CD8-positive, alpha-beta memory T cell (primary cell): ENCODE measurements at regions not wholly inside any gene's neighbourhood (a gene's known extent, or its start where the extent isn't known, plus 50 kb on each side); places are given as distances from the start of the nearest gene placed in this dataset.

Experiments used
- CTCF ChIA-PET: fragments of 350-600 bp; sonication (Branson Sonifier 250); formaldehyde crosslinking; loops from one replicate; lab custom pipeline; 2021; ENCODE audit warnings: antibody characterized with exemption; lab: Charles Lee
- POLR2A ChIA-PET: fragments of 350-600 bp; sonication (Branson Sonifier 250); formaldehyde crosslinking; loops from one replicate; lab custom pipeline; 2021; ENCODE audit warnings: antibody characterized with exemption; lab: Charles Lee
- DNase-seq, 5 donors: peaks; one replicate each; pipeline versions ENCODE4 v3.0.0 to v3.0.0-alpha.2; 2020 to 2022; ENCODE audit warnings: mixed read lengths in 1 of 5
- H3K27ac ChIP-seq: one replicate; pipeline ENCODE4 v1.7.0; 2013; ENCODE audit warnings: low read depth, mild to moderate bottlenecking, low read length, moderate library complexity
- H3K27me3 ChIP-seq: 2 replicates; pipeline ENCODE4 v1.7.0; 2013; ENCODE audit warnings: low read length, mild to moderate bottlenecking; ENCODE audit not compliant: insufficient read depth, poor library complexity, severe bottlenecking
- H3K36me3 ChIP-seq: 2 replicates; pipeline ENCODE4 v1.7.0; 2013; ENCODE audit warnings: mild to moderate bottlenecking, low read length, moderate library complexity; ENCODE audit not compliant: insufficient read depth
- H3K4me1 ChIP-seq: 2 replicates; pipeline ENCODE4 v1.7.0; 2013; ENCODE audit warnings: mild to moderate bottlenecking, low read length, moderate library complexity; ENCODE audit not compliant: insufficient read depth
- H3K4me3 ChIP-seq: 2 replicates; pipeline ENCODE4 v1.7.0; 2013; ENCODE audit warnings: mild to moderate bottlenecking, low read length
- H3K9me3 ChIP-seq: 2 replicates; pipeline ENCODE4 v1.7.0; 2013; ENCODE audit warnings: mild to moderate bottlenecking, low read length
- H3K27ac Mint-ChIP-seq, 8 donors: one replicate each; pipeline ENCODE4 v1.8.0; 2020 to 2021; ENCODE audit warnings: mixed read lengths in 8 of 8, mild to moderate bottlenecking in 6 of 8, inconsistent platforms in 3 of 8, moderate library complexity in 3 of 8
- H3K27me3 Mint-ChIP-seq, 2 donors: one replicate each; pipeline ENCODE4 v1.8.0; 2020 to 2021; ENCODE audit warnings: mixed read lengths in 2 of 2, mild to moderate bottlenecking in 1 of 2, moderate library complexity in 1 of 2
- H3K36me3 Mint-ChIP-seq, 3 donors: one replicate each; pipeline ENCODE4 v1.8.0; 2020 to 2021; ENCODE audit warnings: mixed read lengths in 3 of 3, inconsistent platforms in 1 of 3, mild to moderate bottlenecking in 1 of 3
- H3K4me1 Mint-ChIP-seq, 3 donors: one replicate each; pipeline ENCODE4 v1.8.0; 2020 to 2021; ENCODE audit warnings: mixed read lengths in 3 of 3, inconsistent platforms in 1 of 3, mild to moderate bottlenecking in 1 of 3
- H3K4me3 Mint-ChIP-seq, 7 donors: one replicate each; pipeline ENCODE4 v1.8.0; 2020 to 2021; ENCODE audit warnings: mixed read lengths in 7 of 7, mild to moderate bottlenecking in 6 of 7, moderate library complexity in 4 of 7, inconsistent platforms in 2 of 7
- H3K9me3 Mint-ChIP-seq, 5 donors: one replicate each; pipeline ENCODE4 v1.8.0; 2020 to 2022; ENCODE audit warnings: mixed read lengths in 5 of 5, mild to moderate bottlenecking in 3 of 5, moderate library complexity in 2 of 5, inconsistent platforms in 1 of 5

GRCh38 chr6:147109707-147110106 is 94.5 kb upstream of the STXBP5 start:
- peak in 2 of 5 donors; percentile 24 to 55 for DNase-seq
- H3K27ac Mint-ChIP-seq: peak overlapping the region in 2 of 8 donors; percentile 17 to 31
- H3K9me3 Mint-ChIP-seq: peaks cover 0 to 2% (median 0%) of the 10 kb centered on the region in 5 donors
- peaks cover 0 to 1% of the 10 kb centered on the region in 2 donors for H3K27me3 Mint-ChIP-seq
- no peaks in the 10 kb centered on the region for H3K27me3 ChIP-seq
- H3K4me1 ChIP-seq: peaks cover 34% of the 10 kb centered on the region
- no peaks in the 10 kb centered on the region for H3K9me3 ChIP-seq
- H3K4me3 Mint-ChIP-seq: peak overlapping the region in 6 of 7 donors; percentile 25 to 63 (median 55)
- peaks cover 0 to 10% (median 5%) of the 10 kb centered on the region in 3 donors for H3K36me3 Mint-ChIP-seq
- peak overlapping the region; percentile 39 for H3K4me3 ChIP-seq
- ChIA-PET CTCF (interaction anchor here (1.0 kb wide), 1 partner anchor 55 kb away, joined by 3 read pairs; no protein-coding TSS in a partner anchor), POLR2A (no interaction called here)
- peaks cover 23 to 45% (median 32%) of the 10 kb centered on the region in 3 donors for H3K4me1 Mint-ChIP-seq
- no peaks in the 10 kb centered on the region for H3K36me3 ChIP-seq
- no peak overlapping the region for H3K27ac ChIP-seq

GRCh38 chr6:147116056-147116455 is 88.2 kb upstream of the STXBP5 start:
- H3K9me3 ChIP-seq: no peaks in the 10 kb centered on the region
- H3K27me3 ChIP-seq: no peaks in the 10 kb centered on the region
- no peak overlapping the region for H3K4me3 Mint-ChIP-seq
- peaks cover 0 to 12% (median 4%) of the 10 kb centered on the region in 5 donors for H3K9me3 Mint-ChIP-seq
- ChIA-PET CTCF (no interaction called here), POLR2A (no interaction called here)
- H3K36me3 ChIP-seq: no peaks in the 10 kb centered on the region
- H3K27me3 Mint-ChIP-seq: peaks cover 3 to 10% of the 10 kb centered on the region in 2 donors
- H3K36me3 Mint-ChIP-seq: peaks cover 0 to 4% (median 3%) of the 10 kb centered on the region in 3 donors
- no peak overlapping the region for H3K27ac Mint-ChIP-seq
- no peaks in the 10 kb centered on the region for H3K4me1 ChIP-seq
- H3K4me3 ChIP-seq: no peak overlapping the region
- no peak overlapping the region for H3K27ac ChIP-seq
- H3K4me1 Mint-ChIP-seq: peaks cover 0 to 8% (median 0%) of the 10 kb centered on the region in 3 donors
- no peak for DNase-seq

- no peak for DNase-seq
- no peak overlapping the region for H3K4me3 Mint-ChIP-seq
- H3K4me1 Mint-ChIP-seq: no peaks in the 10 kb centered on the region
Measured at GRCh38 chr6:147117011-147117410, 87.2 kb upstream of the STXBP5 start.

GRCh38 chr6:147117580-147117979 is 86.6 kb upstream of the STXBP5 start:
- no peak overlapping the region for H3K27ac ChIP-seq
- H3K27me3 ChIP-seq: no peaks in the 10 kb centered on the region
- no peak overlapping the region for H3K4me3 ChIP-seq
- no peaks in the 10 kb centered on the region for H3K36me3 ChIP-seq
- ChIA-PET POLR2A (no interaction called here), CTCF (no interaction called here)
- no peak overlapping the region for H3K27ac Mint-ChIP-seq
- no peaks in the 10 kb centered on the region for H3K4me1 ChIP-seq
- no peak overlapping the region for H3K4me3 Mint-ChIP-seq
- H3K9me3 Mint-ChIP-seq: peaks cover 0 to 12% (median 4%) of the 10 kb centered on the region in 5 donors
- no peaks in the 10 kb centered on the region for H3K4me1 Mint-ChIP-seq
- H3K27me3 Mint-ChIP-seq: peaks cover 3 to 14% of the 10 kb centered on the region in 2 donors
- no peaks in the 10 kb centered on the region for H3K9me3 ChIP-seq
- no peak for DNase-seq
- H3K36me3 Mint-ChIP-seq: peaks cover 0 to 4% (median 3%) of the 10 kb centered on the region in 3 donors

More at GRCh38 chr6:147117011-147117410, 87.2 kb upstream of the STXBP5 start:
- H3K9me3 Mint-ChIP-seq: peaks cover 0 to 12% (median 4%) of the 10 kb centered on the region in 5 donors
- no peaks in the 10 kb centered on the region for H3K9me3 ChIP-seq
- H3K27ac ChIP-seq: no peak overlapping the region
- CTCF ChIA-PET: no interaction called here
- POLR2A ChIA-PET: no interaction called here
- no peaks in the 10 kb centered on the region for H3K36me3 ChIP-seq
- H3K27ac Mint-ChIP-seq: no peak overlapping the region
- no peaks in the 10 kb centered on the region for H3K4me1 ChIP-seq
- no peak overlapping the region for H3K4me3 ChIP-seq
- H3K27me3 ChIP-seq: no peaks in the 10 kb centered on the region
- H3K27me3 Mint-ChIP-seq: peaks cover 3 to 14% of the 10 kb centered on the region in 2 donors
- H3K36me3 Mint-ChIP-seq: peaks cover 0 to 4% (median 3%) of the 10 kb centered on the region in 3 donors

- no peak overlapping the region for H3K4me3 ChIP-seq
- CTCF ChIA-PET: no interaction called here
Measured at GRCh38 chr6:147119310-147119709, 84.9 kb upstream of the STXBP5 start.

DNA sequence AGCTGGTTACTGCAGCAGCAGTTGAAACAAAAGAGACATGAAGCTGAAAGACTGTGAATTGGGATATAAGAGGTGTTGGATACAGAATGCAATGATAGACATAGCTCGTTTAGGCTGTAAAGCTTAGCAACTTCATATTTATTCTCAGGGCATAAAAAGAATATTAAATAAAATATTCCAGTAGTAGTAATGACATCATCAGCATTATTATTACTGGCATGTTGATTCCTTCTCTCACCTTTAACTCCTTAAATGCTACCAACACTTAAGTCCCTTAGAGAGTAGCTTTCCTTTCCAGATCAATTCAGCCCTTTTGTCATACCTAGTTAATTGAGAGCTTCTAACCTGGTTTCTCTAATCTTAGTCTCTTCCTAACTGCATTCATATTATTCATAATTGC is 81.4 kb upstream of the STXBP5 start:
- Histone ChIP-seq H3K27ac (no peak overlapping the region), H3K27me3 (no peaks in the 10 kb centered on the region), H3K9me3 (no peaks in the 10 kb centered on the region), H3K36me3 (no peaks in the 10 kb centered on the region), H3K4me3 (no peak overlapping the region), H3K4me1 (no peaks in the 10 kb centered on the region)
- no peak for DNase-seq
- ChIA-PET CTCF (interaction anchor here (1.0 to 1.2 kb wide), 3 partner anchors 9 to 44 kb away, joined by 3 read pairs; no protein-coding TSS in a partner anchor), POLR2A (no interaction called here)
- peaks cover 0 to 12% (median 4%) of the 10 kb centered on the region in 5 donors for H3K9me3 Mint-ChIP-seq
- H3K4me1 Mint-ChIP-seq: no peaks in the 10 kb centered on the region
- no peak overlapping the region for H3K27ac Mint-ChIP-seq
- H3K27me3 Mint-ChIP-seq: peaks cover 0 to 24% of the 10 kb centered on the region in 2 donors
- H3K4me3 Mint-ChIP-seq: no peak overlapping the region
- peaks cover 0 to 3% (median 0%) of the 10 kb centered on the region in 3 donors for H3K36me3 Mint-ChIP-seq

More at GRCh38 chr6:147119310-147119709, 84.9 kb upstream of the STXBP5 start:
- H3K4me1 Mint-ChIP-seq: no peaks in the 10 kb centered on the region
- no peak overlapping the region for H3K4me3 Mint-ChIP-seq
- Histone ChIP-seq H3K36me3 (no peaks in the 10 kb centered on the region), H3K27ac (no peak overlapping the region), H3K9me3 (no peaks in the 10 kb centered on the region), H3K27me3 (no peaks in the 10 kb centered on the region), H3K4me1 (no peaks in the 10 kb centered on the region)
- POLR2A ChIA-PET: no interaction called here
- H3K36me3 Mint-ChIP-seq: peaks cover 0 to 3% (median 2%) of the 10 kb centered on the region in 3 donors
- H3K27me3 Mint-ChIP-seq: peaks cover 3 to 27% of the 10 kb centered on the region in 2 donors
- no peak overlapping the region for H3K27ac Mint-ChIP-seq
- H3K9me3 Mint-ChIP-seq: peaks cover 0 to 12% (median 4%) of the 10 kb centered on the region in 5 donors
- DNase-seq: no peak

DNA sequence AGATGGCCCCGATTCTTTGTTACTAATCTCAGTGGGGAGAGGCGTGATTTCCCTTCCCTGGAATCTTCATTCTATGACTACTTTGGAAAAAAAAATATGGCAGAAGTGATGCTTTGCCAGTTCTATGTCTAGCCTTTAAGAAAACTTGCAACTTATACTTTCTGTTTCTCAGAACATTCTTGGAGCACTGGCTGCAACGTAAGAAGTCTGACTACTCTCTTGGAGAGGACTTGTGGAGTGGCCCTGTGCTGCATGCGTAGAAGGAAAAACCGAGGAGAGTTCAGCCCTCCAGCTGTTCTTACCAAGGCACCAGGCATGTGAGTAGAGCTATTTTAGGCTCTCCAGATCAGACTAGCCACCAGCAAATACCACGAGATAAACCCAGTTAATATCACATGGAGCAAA is 77.6 kb upstream of the STXBP5 start:
- H3K27ac Mint-ChIP-seq: no peak overlapping the region
- no peaks in the 10 kb centered on the region for H3K4me1 ChIP-seq

DNA sequence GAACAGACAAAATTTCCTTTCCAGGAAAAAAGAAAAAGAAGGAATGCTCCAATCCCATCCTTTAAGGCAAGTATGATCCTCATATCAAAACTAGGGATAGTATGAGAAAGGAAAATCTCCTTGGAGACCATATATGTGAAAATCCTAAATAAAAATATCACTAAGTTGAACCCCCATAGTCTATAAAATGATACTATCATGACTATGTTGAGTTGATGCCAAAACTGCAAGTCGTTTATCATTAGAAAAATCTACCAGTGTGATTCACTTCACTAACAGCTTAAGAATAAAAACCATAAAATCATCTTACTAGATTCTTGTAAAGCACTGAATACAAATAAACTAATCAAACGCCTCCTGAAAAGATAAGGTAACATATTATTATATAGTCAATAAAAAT is 76.6 kb upstream of the STXBP5 start:
- H3K27ac Mint-ChIP-seq: no peak overlapping the region
- ChIA-PET CTCF (no interaction called here), POLR2A (no interaction called here)
- peaks cover 0 to 17% of the 10 kb centered on the region in 2 donors for H3K27me3 Mint-ChIP-seq
- no peaks in the 10 kb centered on the region for H3K9me3 Mint-ChIP-seq
- H3K36me3 ChIP-seq: no peaks in the 10 kb centered on the region
- H3K27ac ChIP-seq: no peak overlapping the region
- H3K4me1 ChIP-seq: no peaks in the 10 kb centered on the region
- H3K9me3 ChIP-seq: no peaks in the 10 kb centered on the region
- H3K27me3 ChIP-seq: no peaks in the 10 kb centered on the region
- H3K4me3 Mint-ChIP-seq: no peak overlapping the region
- peaks cover 0 to 3% (median 0%) of the 10 kb centered on the region in 3 donors for H3K4me1 Mint-ChIP-seq
- DNase-seq: no peak
- H3K4me3 ChIP-seq: no peak overlapping the region
- no peaks in the 10 kb centered on the region for H3K36me3 Mint-ChIP-seq

More for the DNA sequence above, 77.6 kb upstream of the STXBP5 start:
- H3K36me3 ChIP-seq: no peaks in the 10 kb centered on the region
- ChIA-PET CTCF (no interaction called here), POLR2A (no interaction called here)
- no peak overlapping the region for H3K4me3 ChIP-seq
- Mint-ChIP-seq H3K4me1 (peaks cover 0 to 2% (median 0%) of the 10 kb centered on the region in 3 donors), H3K9me3 (no peaks in the 10 kb centered on the region), H3K36me3 (no peaks in the 10 kb centered on the region), H3K27me3 (peaks cover 0 to 19% of the 10 kb centered on the region in 2 donors), H3K4me3 (no peak overlapping the region)
- no peaks in the 10 kb centered on the region for H3K27me3 ChIP-seq
- no peak for DNase-seq
- no peaks in the 10 kb centered on the region for H3K9me3 ChIP-seq
- no peak overlapping the region for H3K27ac ChIP-seq
